ENCODE measurements at regions not wholly inside any gene's neighbourhood (a gene's known extent, or its start where the extent isn't known, plus 50 kb on each side); places are given as distances from the start of the nearest gene placed in this dataset.

DNA sequence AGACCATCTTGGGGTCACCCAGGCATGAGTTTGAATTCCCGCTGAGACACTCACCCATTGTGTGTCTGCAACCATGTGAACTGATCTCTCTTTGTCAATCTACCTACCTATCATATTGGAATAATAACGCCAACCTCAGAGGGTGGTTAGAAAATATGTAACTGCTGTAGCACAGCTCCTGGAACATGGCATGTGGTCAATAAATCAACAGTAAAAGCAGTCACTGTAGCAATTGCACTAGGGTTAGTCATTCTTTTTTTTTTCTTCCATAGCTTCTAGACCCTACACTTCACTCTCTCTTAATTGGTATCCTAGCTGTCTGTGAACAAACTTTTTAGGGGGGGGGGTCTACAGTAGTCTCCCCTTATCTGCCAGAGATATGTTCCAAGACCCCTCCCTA, 64.2 kb upstream of the SLCO2A1 start (continued):
- no peak for TF ChIP-seq RELA (IDR thresholded peaks at IDR 0.05; ENCODE audit: borderline replicate concordance, partially characterized antibody)

DNA sequence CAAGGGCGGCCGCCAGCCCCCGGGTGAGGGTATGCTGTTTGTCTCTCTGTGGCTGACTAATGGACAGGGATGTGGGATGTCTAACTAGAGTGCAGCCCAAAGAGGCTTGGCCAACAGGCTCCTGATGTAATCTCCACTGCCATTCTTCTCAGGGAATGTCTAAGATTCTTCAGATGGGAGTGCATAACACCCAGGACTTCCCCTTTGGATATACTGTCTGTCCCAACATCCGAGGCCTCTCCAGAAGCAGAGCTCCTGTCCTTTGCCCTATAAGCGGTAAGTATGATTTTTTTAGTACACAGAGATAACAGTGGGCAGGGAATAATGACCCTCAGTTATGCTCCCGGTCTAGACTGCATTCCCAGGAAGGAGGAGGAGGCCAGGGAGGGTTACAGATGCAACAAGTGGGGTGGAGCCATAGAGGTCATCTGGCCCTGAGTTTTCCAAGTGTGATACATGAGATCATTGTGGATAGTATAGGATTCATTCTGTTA, 62.5 kb upstream of the SLCO2A1 start:
- DNase-seq (ENCODE audit: low read depth, low spot score) (no peak), FAIRE-seq (no peak), ATAC-seq (no peak)
- RAD21 ChIA-PET (ENCODE audit: unreplicated experiment) = no interaction called here
- Histone ChIP-seq H3K4me3 (no peak overlapping the region), H3K4me1 (ENCODE audit: control insufficient read depth, insufficient read depth, low read length) (no peaks in the 10 kb centered on the region), H3K9me3 (replicated peaks; ENCODE audit: control insufficient read depth, insufficient read depth, low read length) (no peaks in the 10 kb centered on the region), H4K20me1 (ENCODE audit: control insufficient read depth, insufficient read depth) (no peaks in the 10 kb centered on the region), H3K27ac (ENCODE audit: control insufficient read depth, insufficient read depth) (no peak overlapping the region), H3K27me3 (replicated peaks in 1 of 2; ENCODE audit: control insufficient read depth in 2 of 2, insufficient read depth in 2 of 2, low read length in 1 of 2) (no peaks in the 10 kb centered on the region), H2AFZ (ENCODE audit: control insufficient read depth, low read depth, low read length) (no peak overlapping the region), H3K4me2 (ENCODE audit: control insufficient read depth, insufficient read depth) (no peak overlapping the region), H3K36me3 (ENCODE audit: control insufficient read depth in 2 of 2, insufficient read depth in 2 of 2, low read length in 1 of 2) (no peaks in the 10 kb centered on the region), H3K9ac (ENCODE audit: control insufficient read depth, insufficient read depth, low read length) (no peak overlapping the region), H3K79me2 (ENCODE audit: control insufficient read depth, insufficient read depth, low read length) (no peaks in the 10 kb centered on the region)
- SMC1A ChIA-PET (ENCODE audit: uncharacterized antibody, unreplicated experiment) = no interaction called here
- no TSS peak for BruUV-seq (replicated peaks)
- CTCF ChIA-PET = no interaction called here
- in situ Hi-C loops (cut with MboI) (no loop called here), intact Hi-C loops (cut with micrococcal nuclease; ENCODE audit: unreplicated experiment) (no loop called here)
- 59% methylated on average over 6 of the region's 6 CpGs for WGBS (ENCODE audit: insufficient coverage, insufficient replicate concordance, low lambda C conversion rate, missing lambda C conversion rate)
- POLR2A ChIA-PET = no interaction called here
- TF ChIP-seq EZH2 (IDR thresholded peaks at IDR 0.05; ENCODE audit: borderline replicate concordance, control insufficient read depth, low read depth, low read length) (no peak), MXI1 (IDR thresholded peaks at IDR 0.05; ENCODE audit: low read depth, low read length) (no peak), CREM (IDR thresholded peaks at IDR 0.05; ENCODE audit: low read depth) (no peak), POLR2A (IDR thresholded peaks at IDR 0.05; ENCODE audit: low read depth, low read length) (no peak), TCF3 (IDR thresholded peaks at IDR 0.05; ENCODE audit: borderline replicate concordance, insufficient read depth, low read depth, low read length) (no peak), MTA3 (IDR thresholded peaks at IDR 0.05; ENCODE audit: borderline replicate concordance, low read length) (no peak), ASH2L (IDR thresholded peaks at IDR 0.05; ENCODE audit: borderline replicate concordance, low read depth) (no peak), ESRRA (IDR thresholded peaks at IDR 0.05; ENCODE audit: low read length) (no peak), BRCA1 (IDR thresholded peaks at IDR 0.05; ENCODE audit: low read depth, low read length) (no peak), NR2C1 (IDR thresholded peaks at IDR 0.05) (no peak), RUNX3 (IDR thresholded peaks at IDR 0.05; ENCODE audit: low read length) (no peak), NFYA (IDR thresholded peaks at IDR 0.05; ENCODE audit: borderline replicate concordance, low read depth, low read length) (no peak)
- TF ChIP-seq, protein P1, sequence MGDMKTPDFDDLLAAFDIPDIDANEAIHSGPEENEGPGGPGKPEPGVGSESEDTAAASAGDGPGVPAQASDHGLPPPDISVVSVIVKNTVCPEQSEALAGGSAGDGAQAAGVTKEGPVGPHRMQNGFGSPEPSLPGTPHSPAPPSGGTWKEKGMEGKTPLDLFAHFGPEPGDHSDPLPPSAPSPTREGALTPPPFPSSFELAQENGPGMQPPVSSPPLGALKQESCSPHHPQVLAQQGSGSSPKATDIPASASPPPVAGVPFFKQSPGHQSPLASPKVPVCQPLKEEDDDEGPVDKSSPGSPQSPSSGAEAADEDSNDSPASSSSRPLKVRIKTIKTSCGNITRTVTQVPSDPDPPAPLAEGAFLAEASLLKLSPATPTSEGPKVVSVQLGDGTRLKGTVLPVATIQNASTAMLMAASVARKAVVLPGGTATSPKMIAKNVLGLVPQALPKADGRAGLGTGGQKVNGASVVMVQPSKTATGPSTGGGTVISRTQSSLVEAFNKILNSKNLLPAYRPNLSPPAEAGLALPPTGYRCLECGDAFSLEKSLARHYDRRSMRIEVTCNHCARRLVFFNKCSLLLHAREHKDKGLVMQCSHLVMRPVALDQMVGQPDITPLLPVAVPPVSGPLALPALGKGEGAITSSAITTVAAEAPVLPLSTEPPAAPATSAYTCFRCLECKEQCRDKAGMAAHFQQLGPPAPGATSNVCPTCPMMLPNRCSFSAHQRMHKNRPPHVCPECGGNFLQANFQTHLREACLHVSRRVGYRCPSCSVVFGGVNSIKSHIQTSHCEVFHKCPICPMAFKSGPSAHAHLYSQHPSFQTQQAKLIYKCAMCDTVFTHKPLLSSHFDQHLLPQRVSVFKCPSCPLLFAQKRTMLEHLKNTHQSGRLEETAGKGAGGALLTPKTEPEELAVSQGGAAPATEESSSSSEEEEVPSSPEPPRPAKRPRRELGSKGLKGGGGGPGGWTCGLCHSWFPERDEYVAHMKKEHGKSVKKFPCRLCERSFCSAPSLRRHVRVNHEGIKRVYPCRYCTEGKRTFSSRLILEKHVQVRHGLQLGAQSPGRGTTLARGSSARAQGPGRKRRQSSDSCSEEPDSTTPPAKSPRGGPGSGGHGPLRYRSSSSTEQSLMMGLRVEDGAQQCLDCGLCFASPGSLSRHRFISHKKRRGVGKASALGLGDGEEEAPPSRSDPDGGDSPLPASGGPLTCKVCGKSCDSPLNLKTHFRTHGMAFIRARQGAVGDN (IDR thresholded peaks at IDR 0.05) = no peak
- TF ChIP-seq, protein P2, sequence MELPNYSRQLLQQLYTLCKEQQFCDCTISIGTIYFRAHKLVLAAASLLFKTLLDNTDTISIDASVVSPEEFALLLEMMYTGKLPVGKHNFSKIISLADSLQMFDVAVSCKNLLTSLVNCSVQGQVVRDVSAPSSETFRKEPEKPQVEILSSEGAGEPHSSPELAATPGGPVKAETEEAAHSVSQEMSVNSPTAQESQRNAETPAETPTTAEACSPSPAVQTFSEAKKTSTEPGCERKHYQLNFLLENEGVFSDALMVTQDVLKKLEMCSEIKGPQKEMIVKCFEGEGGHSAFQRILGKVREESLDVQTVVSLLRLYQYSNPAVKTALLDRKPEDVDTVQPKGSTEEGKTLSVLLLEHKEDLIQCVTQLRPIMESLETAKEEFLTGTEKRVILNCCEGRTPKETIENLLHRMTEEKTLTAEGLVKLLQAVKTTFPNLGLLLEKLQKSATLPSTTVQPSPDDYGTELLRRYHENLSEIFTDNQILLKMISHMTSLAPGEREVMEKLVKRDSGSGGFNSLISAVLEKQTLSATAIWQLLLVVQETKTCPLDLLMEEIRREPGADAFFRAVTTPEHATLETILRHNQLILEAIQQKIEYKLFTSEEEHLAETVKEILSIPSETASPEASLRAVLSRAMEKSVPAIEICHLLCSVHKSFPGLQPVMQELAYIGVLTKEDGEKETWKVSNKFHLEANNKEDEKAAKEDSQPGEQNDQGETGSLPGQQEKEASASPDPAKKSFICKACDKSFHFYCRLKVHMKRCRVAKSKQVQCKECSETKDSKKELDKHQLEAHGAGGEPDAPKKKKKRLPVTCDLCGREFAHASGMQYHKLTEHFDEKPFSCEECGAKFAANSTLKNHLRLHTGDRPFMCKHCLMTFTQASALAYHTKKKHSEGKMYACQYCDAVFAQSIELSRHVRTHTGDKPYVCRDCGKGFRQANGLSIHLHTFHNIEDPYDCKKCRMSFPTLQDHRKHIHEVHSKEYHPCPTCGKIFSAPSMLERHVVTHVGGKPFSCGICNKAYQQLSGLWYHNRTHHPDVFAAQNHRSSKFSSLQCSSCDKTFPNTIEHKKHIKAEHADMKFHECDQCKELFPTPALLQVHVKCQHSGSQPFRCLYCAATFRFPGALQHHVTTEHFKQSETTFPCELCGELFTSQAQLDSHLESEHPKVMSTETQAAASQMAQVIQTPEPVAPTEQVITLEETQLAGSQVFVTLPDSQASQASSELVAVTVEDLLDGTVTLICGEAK (IDR thresholded peaks at IDR 0.05; ENCODE audit: borderline replicate concordance) = no peak
- TF ChIP-seq, protein P3, sequence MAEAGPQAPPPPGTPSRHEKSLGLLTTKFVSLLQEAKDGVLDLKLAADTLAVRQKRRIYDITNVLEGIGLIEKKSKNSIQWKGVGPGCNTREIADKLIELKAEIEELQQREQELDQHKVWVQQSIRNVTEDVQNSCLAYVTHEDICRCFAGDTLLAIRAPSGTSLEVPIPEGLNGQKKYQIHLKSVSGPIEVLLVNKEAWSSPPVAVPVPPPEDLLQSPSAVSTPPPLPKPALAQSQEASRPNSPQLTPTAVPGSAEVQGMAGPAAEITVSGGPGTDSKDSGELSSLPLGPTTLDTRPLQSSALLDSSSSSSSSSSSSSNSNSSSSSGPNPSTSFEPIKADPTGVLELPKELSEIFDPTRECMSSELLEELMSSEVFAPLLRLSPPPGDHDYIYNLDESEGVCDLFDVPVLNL (IDR thresholded peaks at IDR 0.05; ENCODE audit: low read depth, low read length) = no peak
